ENCODE measurements at regions not wholly inside any gene's neighbourhood (a gene's known extent, or its start where the extent isn't known, plus 50 kb on each side); places are given as distances from the start of the nearest gene placed in this dataset.
"Not testable (repeated sequence)": the region's sequence is repeated elsewhere in the genome, so short reads cannot be mapped to it uniquely, and the experiment has no call there.

DNA sequence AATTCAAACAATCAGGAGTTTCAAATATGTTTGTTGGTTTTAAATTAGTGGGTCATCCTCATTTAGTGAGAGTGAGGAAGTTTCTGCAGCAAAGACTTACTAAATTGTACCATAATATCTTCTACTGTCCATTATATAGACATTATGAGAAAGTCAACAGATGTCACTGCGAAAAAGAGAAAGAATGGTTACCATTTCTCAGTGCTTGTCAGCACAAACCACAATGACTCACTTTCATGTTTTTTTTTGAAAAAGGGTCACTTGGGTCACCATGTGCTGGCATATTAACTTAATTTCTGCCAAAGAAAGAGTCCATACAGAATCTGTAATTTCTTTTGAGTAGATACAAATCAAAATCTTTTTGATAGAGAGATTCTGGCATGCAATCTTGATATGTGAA is 924.6 kb upstream of the FAT3 start:
- TF ChIP-seq, protein P1, sequence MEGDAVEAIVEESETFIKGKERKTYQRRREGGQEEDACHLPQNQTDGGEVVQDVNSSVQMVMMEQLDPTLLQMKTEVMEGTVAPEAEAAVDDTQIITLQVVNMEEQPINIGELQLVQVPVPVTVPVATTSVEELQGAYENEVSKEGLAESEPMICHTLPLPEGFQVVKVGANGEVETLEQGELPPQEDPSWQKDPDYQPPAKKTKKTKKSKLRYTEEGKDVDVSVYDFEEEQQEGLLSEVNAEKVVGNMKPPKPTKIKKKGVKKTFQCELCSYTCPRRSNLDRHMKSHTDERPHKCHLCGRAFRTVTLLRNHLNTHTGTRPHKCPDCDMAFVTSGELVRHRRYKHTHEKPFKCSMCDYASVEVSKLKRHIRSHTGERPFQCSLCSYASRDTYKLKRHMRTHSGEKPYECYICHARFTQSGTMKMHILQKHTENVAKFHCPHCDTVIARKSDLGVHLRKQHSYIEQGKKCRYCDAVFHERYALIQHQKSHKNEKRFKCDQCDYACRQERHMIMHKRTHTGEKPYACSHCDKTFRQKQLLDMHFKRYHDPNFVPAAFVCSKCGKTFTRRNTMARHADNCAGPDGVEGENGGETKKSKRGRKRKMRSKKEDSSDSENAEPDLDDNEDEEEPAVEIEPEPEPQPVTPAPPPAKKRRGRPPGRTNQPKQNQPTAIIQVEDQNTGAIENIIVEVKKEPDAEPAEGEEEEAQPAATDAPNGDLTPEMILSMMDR (IDR thresholded peaks at IDR 0.05; ENCODE audit: control insufficient read depth, extremely low read depth, insufficient read depth), result no peak
- no peak overlapping the region for H3K4me3 ChIP-seq (ENCODE audit: low read depth, low read length)
- no peak for DNase-seq (ENCODE audit: low read depth)

DNA sequence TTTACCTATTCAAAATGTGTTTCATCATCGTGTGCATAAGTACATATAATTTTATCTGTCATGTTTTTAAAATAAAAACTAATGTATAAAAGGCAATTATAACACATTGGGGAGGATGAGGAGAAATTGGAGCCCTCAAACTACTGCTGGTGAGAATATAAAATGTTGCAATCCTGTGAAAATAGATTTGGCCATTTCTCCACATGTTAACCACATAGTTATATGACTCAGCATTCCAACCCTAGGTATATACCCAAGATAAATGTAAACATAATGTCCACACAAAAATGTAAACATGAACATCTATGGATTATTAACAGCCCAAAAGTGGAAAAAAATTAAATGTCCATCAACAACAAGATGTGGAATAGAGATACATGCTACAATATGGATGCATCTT is 928.0 kb upstream of the FAT3 start:
- TF ChIP-seq, protein P1 (IDR thresholded peaks at IDR 0.05; ENCODE audit: control insufficient read depth, extremely low read depth, insufficient read depth), result no peak
- no peak for DNase-seq (ENCODE audit: low read depth)
- no peak overlapping the region for H3K4me3 ChIP-seq (ENCODE audit: low read depth, low read length)

DNA sequence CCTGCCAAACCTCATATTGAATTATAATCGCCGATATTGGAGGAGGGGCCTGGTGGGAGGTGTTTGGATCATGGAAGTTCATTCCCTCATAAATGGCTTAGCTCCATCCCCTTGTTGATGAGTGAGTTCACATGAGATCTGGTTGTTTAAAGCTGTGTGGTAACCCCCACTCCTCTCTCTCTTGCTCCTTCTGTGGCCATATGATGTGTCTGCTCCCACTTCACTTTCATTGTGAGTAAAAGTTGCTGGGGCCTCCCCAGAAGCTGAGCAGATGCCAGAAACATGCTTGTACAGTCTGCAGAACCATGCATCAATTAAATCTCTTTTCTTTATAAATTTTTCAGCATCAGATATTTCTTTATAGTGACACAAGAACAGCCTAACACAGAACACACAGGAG is 929.0 kb upstream of the FAT3 start:
- TF ChIP-seq, protein P1 (IDR thresholded peaks at IDR 0.05; ENCODE audit: control insufficient read depth, extremely low read depth, insufficient read depth), result no peak
- no peak for DNase-seq (ENCODE audit: low read depth)
- H3K4me3 ChIP-seq (ENCODE audit: low read depth, low read length), result no peak overlapping the region

DNA sequence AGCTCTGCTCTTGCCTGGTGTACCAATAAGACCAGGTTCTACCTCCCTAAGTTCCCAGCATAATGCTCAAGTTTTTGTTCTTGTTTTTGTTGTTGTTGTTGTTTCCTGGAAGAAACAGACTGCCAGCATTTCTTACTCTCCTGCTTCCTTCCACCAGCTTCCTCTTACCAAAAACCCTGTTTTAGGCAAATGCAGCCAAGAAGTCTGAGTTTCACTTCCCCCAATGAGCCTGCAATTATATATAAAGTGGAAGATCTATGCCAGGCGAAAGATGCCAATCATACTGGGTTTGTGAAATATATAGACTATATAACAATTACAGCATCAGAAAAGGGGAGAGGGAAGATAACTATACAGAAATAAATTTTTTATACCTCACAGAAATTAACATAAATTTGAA is 931.5 kb upstream of the FAT3 start:
- no peak for DNase-seq (ENCODE audit: low read depth)
- H3K4me3 ChIP-seq (ENCODE audit: low read depth, low read length), result no peak overlapping the region
- TF ChIP-seq, protein P1 (IDR thresholded peaks at IDR 0.05; ENCODE audit: control insufficient read depth, extremely low read depth, insufficient read depth), result no peak

DNA sequence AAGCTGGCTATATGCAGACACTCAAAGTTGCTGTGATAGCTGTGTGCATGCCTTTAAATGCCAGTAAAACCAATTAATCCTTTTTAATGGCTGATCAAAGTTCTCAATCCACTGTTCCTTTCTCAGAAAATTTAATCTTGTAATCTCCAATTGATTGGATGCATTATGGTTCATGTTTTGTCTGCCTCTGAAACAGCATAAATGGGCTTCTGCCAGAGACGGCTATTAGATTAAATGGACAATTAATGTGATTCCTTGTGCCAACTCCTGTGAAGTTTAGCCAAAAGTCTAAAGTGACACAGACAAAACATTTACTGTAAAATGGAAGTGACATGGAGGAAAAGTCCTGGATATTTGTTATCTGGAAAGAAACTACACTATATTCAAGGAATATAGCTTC is 952.5 kb upstream of the FAT3 start:
- no peak overlapping the region for H3K4me3 ChIP-seq (ENCODE audit: low read depth, low read length)
- TF ChIP-seq, protein P1 (IDR thresholded peaks at IDR 0.05; ENCODE audit: control insufficient read depth, extremely low read depth, insufficient read depth), result no peak
- DNase-seq (ENCODE audit: low read depth), result no peak

DNA sequence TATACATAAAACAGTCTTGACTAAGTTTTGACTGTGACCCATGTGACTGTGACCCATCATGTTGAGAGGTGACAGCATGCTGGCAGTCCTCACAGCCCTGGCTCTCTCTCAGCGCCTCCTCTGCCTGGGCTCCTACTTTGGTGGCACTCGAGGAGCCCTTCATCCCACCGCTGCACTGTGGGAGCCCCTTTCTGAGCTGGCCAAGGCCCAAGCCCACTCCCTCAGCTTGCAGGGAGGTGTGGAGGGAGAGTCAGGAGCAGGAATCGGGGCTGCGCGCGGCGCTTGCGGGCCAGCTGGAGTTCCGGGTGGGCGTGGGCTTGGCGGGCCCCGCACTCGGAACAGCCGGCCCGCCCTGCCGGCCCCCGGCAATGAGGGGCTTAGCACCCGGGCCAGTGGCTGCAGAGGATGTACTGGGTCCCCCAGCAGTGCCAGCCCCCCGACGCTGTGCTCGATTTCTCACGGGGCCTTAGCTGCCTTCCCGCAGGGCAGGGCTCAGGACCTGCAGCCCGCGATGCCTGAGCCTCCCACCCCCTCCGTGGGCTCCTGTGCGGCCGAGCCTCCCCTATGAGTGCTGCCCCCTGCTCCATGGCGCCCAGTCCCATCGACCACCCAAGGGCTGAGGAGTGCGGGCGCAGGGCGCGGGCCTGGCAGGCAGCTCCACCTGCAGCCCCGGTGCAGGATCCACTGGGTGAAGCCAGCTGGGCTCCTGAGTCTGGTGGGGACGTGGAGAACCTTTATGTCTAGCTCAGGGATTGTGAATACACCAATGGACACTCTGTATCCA is 955.9 kb upstream of the FAT3 start:
- not testable (repeated sequence) for H3K4me3 ChIP-seq (ENCODE audit: low read depth, low read length); DNase-seq (ENCODE audit: low read depth)

DNA sequence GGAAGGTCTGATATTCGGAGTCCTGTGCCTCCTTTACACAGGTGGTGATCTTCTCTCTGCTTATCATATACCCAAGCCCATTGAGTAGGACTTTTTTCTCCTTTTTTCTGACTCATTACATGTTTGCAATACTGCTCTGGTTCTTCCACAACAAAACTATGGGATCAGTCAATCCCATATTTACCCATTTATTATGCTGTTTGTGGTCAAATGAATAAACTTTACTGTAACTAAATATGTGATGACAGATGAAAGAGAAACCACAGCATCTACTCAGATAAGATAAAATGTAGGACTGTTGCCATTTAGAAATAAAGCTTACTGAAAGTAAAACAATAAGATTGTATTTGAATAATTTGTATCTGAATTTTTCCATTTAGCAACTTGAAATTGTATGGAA is 958.7 kb upstream of the FAT3 start:
- TF ChIP-seq, protein P1 (IDR thresholded peaks at IDR 0.05; ENCODE audit: control insufficient read depth, extremely low read depth, insufficient read depth), result no peak
- DNase-seq (ENCODE audit: low read depth), result no peak
- no peak overlapping the region for H3K4me3 ChIP-seq (ENCODE audit: low read depth, low read length)

All from LNCaP clone FGC (cell line).